ENCODE measurements at regions not wholly inside any gene's neighbourhood (a gene's known extent, or its start where the extent isn't known, plus 50 kb on each side); places are given as distances from the start of the nearest gene placed in this dataset.
A peak's percentile ranks its signal among the peaks of the same experiment; 100 is the strongest.

GRCh38 chr9:80059979-80060378 is 488.2 kb downstream of the TLE4 start:
- POLR2A ChIA-PET, result no interaction called here
- Histone ChIP-seq H2AFZ (ENCODE audit: low read length) (no peak overlapping the region), H3K9me3 (ENCODE audit: low read length) (peaks cover 36% of the 10 kb centered on the region; the same call in 1 of the 2 replicates), H4K20me1 (ENCODE audit: insufficient read depth, low read length) (no peaks in the 10 kb centered on the region), H3K9ac (ENCODE audit: insufficient read depth, low read depth, low read length) (no peak overlapping the region), H3K27ac (ENCODE audit: extremely low read length, insufficient read depth, low read length) (no peak overlapping the region), H3K4me2 (ENCODE audit: low read depth, low read length) (no peak overlapping the region), H3K36me3 (replicated peaks in 1 of 2; ENCODE audit: control insufficient read depth in 1 of 2, insufficient read depth in 2 of 2, low read length in 2 of 2) (no peaks in the 10 kb centered on the region), H3K79me2 (ENCODE audit: insufficient read depth, low read length) (no peaks in the 10 kb centered on the region), H3K27me3 (ENCODE audit: control insufficient read depth in 1 of 2, insufficient read depth in 2 of 2, low read length in 2 of 2) (no peaks in the 10 kb centered on the region), H3K4me3 (replicated peaks in 1 of 3; ENCODE audit: insufficient read depth in 1 of 3, low read depth in 2 of 3, low read length in 3 of 3) (no peak overlapping the region), H3K4me1 (ENCODE audit: insufficient read depth, low read length) (no peaks in the 10 kb centered on the region)
- FAIRE-seq (no peak), DNase-seq (ENCODE audit: low spot score) (no peak), ATAC-seq (no peak)
- no TSS peak for BruUV-seq (replicated peaks)
- TF ChIP-seq ISL2 (CRISPR knock-in tag; IDR thresholded peaks at IDR 0.05) (no peak), ZNF331 (CRISPR knock-in tag; IDR thresholded peaks at IDR 0.05) (0 out of 2 replicates have a peak, but pooled peaks have one; percentile 29)
- 0% methylated on average over 5 of the region's 5 CpGs for WGBS (ENCODE audit: low lambda C conversion rate)
- intact Hi-C loops (cut with micrococcal nuclease; ENCODE audit: unreplicated experiment) (no loop called here), in situ Hi-C loops (cut with HindIII; ENCODE audit: extremely low pct_ligation_motif_present, low pct_unique_long_range_greater_than_20kb) (no loop called here)
- CTCF ChIA-PET (ENCODE audit: low intra/inter-chr PET ratio, low total read pairs), result no interaction called here

DNA sequence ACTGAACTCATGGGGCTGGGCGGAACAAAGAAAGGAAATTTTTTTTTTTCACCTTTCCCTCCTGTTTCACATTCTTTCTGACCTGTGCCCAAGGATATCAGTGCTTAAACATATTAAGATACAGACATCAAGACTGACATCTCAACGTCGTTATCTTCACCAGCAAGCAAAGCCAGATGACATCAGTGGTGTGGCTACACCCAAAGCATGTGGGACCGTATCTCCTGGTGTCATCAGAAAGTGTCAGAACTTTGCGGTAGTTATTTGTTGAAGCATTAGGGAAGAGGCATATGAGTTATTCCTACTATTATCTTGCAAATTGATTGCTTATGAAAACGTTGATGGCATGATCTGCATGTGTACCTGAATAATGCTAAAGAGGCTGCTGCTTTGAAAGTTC is 487.4 kb downstream of the TLE4 start:
- Histone ChIP-seq H3K4me3 (replicated peaks in 1 of 3; ENCODE audit: insufficient read depth in 1 of 3, low read depth in 2 of 3, low read length in 3 of 3) (no peak overlapping the region), H2AFZ (ENCODE audit: low read length) (no peak overlapping the region), H3K27me3 (ENCODE audit: control insufficient read depth in 1 of 2, insufficient read depth in 2 of 2, low read length in 2 of 2) (no peaks in the 10 kb centered on the region), H3K4me1 (ENCODE audit: insufficient read depth, low read length) (no peaks in the 10 kb centered on the region), H3K36me3 (replicated peaks in 1 of 2; ENCODE audit: control insufficient read depth in 1 of 2, insufficient read depth in 2 of 2, low read length in 2 of 2) (no peaks in the 10 kb centered on the region), H3K9me3 (ENCODE audit: low read length) (peaks cover 38% of the 10 kb centered on the region; the same call in 1 of the 2 replicates), H3K4me2 (ENCODE audit: low read depth, low read length) (no peak overlapping the region), H3K27ac (ENCODE audit: extremely low read length, insufficient read depth, low read length) (no peak overlapping the region), H3K9ac (ENCODE audit: insufficient read depth, low read depth, low read length) (no peak overlapping the region), H3K79me2 (ENCODE audit: insufficient read depth, low read length) (no peaks in the 10 kb centered on the region), H4K20me1 (ENCODE audit: insufficient read depth, low read length) (no peaks in the 10 kb centered on the region)
- 0% methylated on average over 6 of the region's 6 CpGs for WGBS (ENCODE audit: low lambda C conversion rate)
- POLR2A ChIA-PET, result no interaction called here
- ATAC-seq (no peak), FAIRE-seq (no peak), DNase-seq (ENCODE audit: low spot score) (no peak)
- intact Hi-C loops (cut with micrococcal nuclease; ENCODE audit: unreplicated experiment), result no loop called here
- no TSS peak for BruUV-seq (replicated peaks)
- CTCF ChIA-PET (ENCODE audit: low intra/inter-chr PET ratio, low total read pairs), result no interaction called here
- in situ Hi-C loops (cut with HindIII; ENCODE audit: extremely low pct_ligation_motif_present, low pct_unique_long_range_greater_than_20kb), result no loop called here
- no peak for TF ChIP-seq ZNF597 (CRISPR knock-in tag; IDR thresholded peaks at IDR 0.05)
- no peak for TF ChIP-seq ZNF790 (CRISPR knock-in tag; IDR thresholded peaks at IDR 0.05; ENCODE audit: borderline replicate concordance)
- TF ChIP-seq, protein P1, sequence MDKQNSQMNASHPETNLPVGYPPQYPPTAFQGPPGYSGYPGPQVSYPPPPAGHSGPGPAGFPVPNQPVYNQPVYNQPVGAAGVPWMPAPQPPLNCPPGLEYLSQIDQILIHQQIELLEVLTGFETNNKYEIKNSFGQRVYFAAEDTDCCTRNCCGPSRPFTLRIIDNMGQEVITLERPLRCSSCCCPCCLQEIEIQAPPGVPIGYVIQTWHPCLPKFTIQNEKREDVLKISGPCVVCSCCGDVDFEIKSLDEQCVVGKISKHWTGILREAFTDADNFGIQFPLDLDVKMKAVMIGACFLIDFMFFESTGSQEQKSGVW (CRISPR knock-in tag; IDR thresholded peaks at IDR 0.05; ENCODE audit: borderline replicate concordance), result no peak
- TF ChIP-seq ZSCAN20 (CRISPR knock-in tag; IDR thresholded peaks at IDR 0.05; ENCODE audit: borderline replicate concordance), result no peak
- no peak for TF ChIP-seq ZFP82 (CRISPR knock-in tag; IDR thresholded peaks at IDR 0.05; ENCODE audit: borderline replicate concordance)
- TF ChIP-seq PAWR (CRISPR knock-in tag; IDR thresholded peaks at IDR 0.05; ENCODE audit: borderline replicate concordance), result no peak
- TF ChIP-seq ATF3 (CRISPR knock-in tag; IDR thresholded peaks at IDR 0.05), result no peak
- no peak for TF ChIP-seq MED13 (CRISPR knock-in tag; IDR thresholded peaks at IDR 0.05)
- no peak for TF ChIP-seq FOXK1 (CRISPR knock-in tag; IDR thresholded peaks at IDR 0.05; ENCODE audit: borderline replicate concordance, low read depth)
